SK-N-SH treated with all-trans-retinoic acid at 6 μM for 48 hours (cell line): ENCODE measurements at regions not wholly inside any gene's neighbourhood (a gene's known extent, or its start where the extent isn't known, plus 50 kb on each side); places are given as distances from the start of the nearest gene placed in this dataset.

ENCODE experiments used
- ATAC-seq: fragments of 200-7000 bp; cut with Tn5 transposase; 3 replicates; pipeline ENCODE4 v1.9.1; 2020; ENCODE audit warnings: mild to moderate bottlenecking, moderate library complexity
- ARNTL ChIP-seq: fragments of 450-650 bp; formaldehyde crosslinking; IDR thresholded peaks from 2 replicates; pipeline ENCODE4 v1.5.0; 2020; ENCODE audit warnings: low read depth, mild to moderate bottlenecking, moderate library complexity, borderline replicate concordance
- BACH2 ChIP-seq: fragments of 250-450 bp; sonication (Bioruptor Pico); IDR thresholded peaks from 2 replicates; pipeline ENCODE4 v1.9.0; 2021; ENCODE audit warnings: mild to moderate bottlenecking, borderline replicate concordance
- CSDC2 ChIP-seq: fragments of 250-450 bp; sonication (Bioruptor Pico); IDR thresholded peaks from 2 replicates; pipeline ENCODE4 v1.5.0; 2020; ENCODE audit warnings: mild to moderate bottlenecking, moderate library complexity
- GLIS3 ChIP-seq: fragments of 250-450 bp; sonication (Bioruptor Pico); IDR thresholded peaks from 2 replicates; pipeline ENCODE4 v1.5.0; 2020; ENCODE audit warnings: mild to moderate bottlenecking, moderate library complexity
- ISL1 ChIP-seq: fragments of 250-450 bp; sonication (Bioruptor Pico); IDR thresholded peaks from 2 replicates; pipeline ENCODE4 v2.1.2; 2022; ENCODE audit warnings: mild to moderate bottlenecking, moderate library complexity
- OSR1 ChIP-seq: fragments of 250-450 bp; sonication (Bioruptor Pico); IDR thresholded peaks from 2 replicates; pipeline ENCODE4 v1.8.0; 2022; ENCODE audit warnings: moderate library complexity, mild to moderate bottlenecking, inconsistent platforms
- PPARA ChIP-seq: fragments of 250-450 bp; sonication (Bioruptor Pico); IDR thresholded peaks from 2 replicates; pipeline ENCODE4 v1.5.0; 2020; ENCODE audit warnings: mild to moderate bottlenecking, borderline replicate concordance
- RARB ChIP-seq: fragments of 250-450 bp; sonication (Bioruptor Pico); IDR thresholded peaks from 2 replicates; pipeline ENCODE4 v1.8.0; 2021; ENCODE audit warnings: mild to moderate bottlenecking, moderate library complexity
- SNAI2 ChIP-seq: fragments of 250-450 bp; sonication (Bioruptor Pico); IDR thresholded peaks from 2 replicates; pipeline ENCODE4 v1.5.0; 2020; ENCODE audit warnings: mild to moderate bottlenecking, moderate library complexity
- TOX ChIP-seq: fragments of 250-450 bp; sonication (Bioruptor Pico); IDR thresholded peaks from 2 replicates; pipeline ENCODE4 v1.8.0; 2021; ENCODE audit warnings: mild to moderate bottlenecking, moderate library complexity, borderline replicate concordance
- ZC3H10 ChIP-seq: fragments of 250-450 bp; sonication (Bioruptor Pico); IDR thresholded peaks from 2 replicates; pipeline ENCODE4 v1.5.1; 2021; ENCODE audit warnings: mild to moderate bottlenecking, moderate library complexity
- ZFP3 ChIP-seq: fragments of 250-450 bp; sonication (Bioruptor Pico); IDR thresholded peaks from 2 replicates; pipeline ENCODE4 v1.5.0; 2020; ENCODE audit warnings: mild to moderate bottlenecking, moderate library complexity
- ZFP30 ChIP-seq: fragments of 450-650 bp; formaldehyde crosslinking; IDR thresholded peaks from 2 replicates; pipeline ENCODE4 v1.5.0; 2022; ENCODE audit warnings: mild to moderate bottlenecking, moderate library complexity
- ZNF565 ChIP-seq: fragments of 450-650 bp; formaldehyde crosslinking; conservative IDR thresholded peaks from 2 replicates; pipeline ENCODE4 v1.5.0; 2020; ENCODE audit warnings: low read depth, mild to moderate bottlenecking, moderate library complexity
- ZNF70 ChIP-seq: fragments of 450-650 bp; formaldehyde crosslinking; IDR thresholded peaks from 2 replicates; pipeline ENCODE4 v1.5.0; 2020; ENCODE audit warnings: mild to moderate bottlenecking, moderate library complexity
- ZNF8 ChIP-seq: fragments of 450-650 bp; formaldehyde crosslinking; IDR thresholded peaks from 2 replicates; pipeline ENCODE4 v1.5.0; 2020; ENCODE audit warnings: mild to moderate bottlenecking, moderate library complexity
- TF ChIP-seq, protein P1 (sequence below): fragments of 250-450 bp; sonication (Bioruptor Pico); IDR thresholded peaks from 2 replicates; pipeline ENCODE4 v1.5.0; 2020; ENCODE audit warnings: mild to moderate bottlenecking, moderate library complexity
- TF ChIP-seq, protein P2 (sequence below): fragments of 250-450 bp; sonication (Bioruptor Pico); IDR thresholded peaks from 2 replicates; pipeline ENCODE4 v1.5.1; 2021; ENCODE audit warnings: mild to moderate bottlenecking, moderate library complexity
- TF ChIP-seq, protein P3 (sequence below): fragments of 250-450 bp; sonication (Bioruptor Pico); IDR thresholded peaks from 2 replicates; pipeline ENCODE4 v1.8.0; 2021; ENCODE audit warnings: low read depth, mild to moderate bottlenecking, moderate library complexity, borderline replicate concordance
- TF ChIP-seq, protein P4 (sequence below): fragments of 250-450 bp; sonication (Bioruptor Pico); IDR thresholded peaks from 2 replicates; pipeline ENCODE4 v1.8.0; 2020; ENCODE audit warnings: mild to moderate bottlenecking, moderate library complexity, borderline replicate concordance
- TF ChIP-seq, protein P5 (sequence below): fragments of 250-450 bp; sonication (Bioruptor Pico); IDR thresholded peaks from 2 replicates; pipeline ENCODE4 v1.5.1; 2020; ENCODE audit warnings: low read depth, mild to moderate bottlenecking, moderate library complexity

DNA sequence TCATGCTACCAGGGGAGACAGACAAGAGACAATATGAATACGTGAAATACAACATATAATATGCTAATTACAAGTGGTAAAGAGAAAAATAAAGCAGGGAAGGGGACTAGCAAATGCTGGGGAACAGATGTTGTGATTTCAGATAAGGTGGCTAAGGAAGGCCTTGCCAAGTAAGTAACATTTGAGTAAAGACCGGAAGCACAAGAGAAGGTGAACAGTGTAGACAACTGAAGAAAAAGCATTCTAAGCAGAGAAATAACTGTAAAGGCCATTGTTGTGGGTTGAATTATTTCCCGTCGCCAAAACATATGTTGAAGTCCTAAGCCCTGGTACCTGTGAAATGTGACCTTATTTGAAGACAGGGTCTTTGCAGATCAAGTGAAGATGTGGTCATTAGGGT is 63.7 kb upstream of the EED start:
- TF ChIP-seq GLIS3 (CRISPR knock-in tag) (no peak), ZFP30 (CRISPR knock-in tag) (no peak), CSDC2 (CRISPR knock-in tag) (no peak), ZNF8 (no peak), OSR1 (CRISPR knock-in tag) (no peak)
- TF ChIP-seq, protein P1, sequence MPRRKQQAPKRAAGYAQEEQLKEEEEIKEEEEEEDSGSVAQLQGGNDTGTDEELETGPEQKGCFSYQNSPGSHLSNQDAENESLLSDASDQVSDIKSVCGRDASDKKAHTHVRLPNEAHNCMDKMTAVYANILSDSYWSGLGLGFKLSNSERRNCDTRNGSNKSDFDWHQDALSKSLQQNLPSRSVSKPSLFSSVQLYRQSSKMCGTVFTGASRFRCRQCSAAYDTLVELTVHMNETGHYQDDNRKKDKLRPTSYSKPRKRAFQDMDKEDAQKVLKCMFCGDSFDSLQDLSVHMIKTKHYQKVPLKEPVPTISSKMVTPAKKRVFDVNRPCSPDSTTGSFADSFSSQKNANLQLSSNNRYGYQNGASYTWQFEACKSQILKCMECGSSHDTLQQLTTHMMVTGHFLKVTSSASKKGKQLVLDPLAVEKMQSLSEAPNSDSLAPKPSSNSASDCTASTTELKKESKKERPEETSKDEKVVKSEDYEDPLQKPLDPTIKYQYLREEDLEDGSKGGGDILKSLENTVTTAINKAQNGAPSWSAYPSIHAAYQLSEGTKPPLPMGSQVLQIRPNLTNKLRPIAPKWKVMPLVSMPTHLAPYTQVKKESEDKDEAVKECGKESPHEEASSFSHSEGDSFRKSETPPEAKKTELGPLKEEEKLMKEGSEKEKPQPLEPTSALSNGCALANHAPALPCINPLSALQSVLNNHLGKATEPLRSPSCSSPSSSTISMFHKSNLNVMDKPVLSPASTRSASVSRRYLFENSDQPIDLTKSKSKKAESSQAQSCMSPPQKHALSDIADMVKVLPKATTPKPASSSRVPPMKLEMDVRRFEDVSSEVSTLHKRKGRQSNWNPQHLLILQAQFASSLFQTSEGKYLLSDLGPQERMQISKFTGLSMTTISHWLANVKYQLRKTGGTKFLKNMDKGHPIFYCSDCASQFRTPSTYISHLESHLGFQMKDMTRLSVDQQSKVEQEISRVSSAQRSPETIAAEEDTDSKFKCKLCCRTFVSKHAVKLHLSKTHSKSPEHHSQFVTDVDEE: no peak
- TF ChIP-seq, all 23 proteins: peak for 0
- no peak for ATAC-seq

DNA sequence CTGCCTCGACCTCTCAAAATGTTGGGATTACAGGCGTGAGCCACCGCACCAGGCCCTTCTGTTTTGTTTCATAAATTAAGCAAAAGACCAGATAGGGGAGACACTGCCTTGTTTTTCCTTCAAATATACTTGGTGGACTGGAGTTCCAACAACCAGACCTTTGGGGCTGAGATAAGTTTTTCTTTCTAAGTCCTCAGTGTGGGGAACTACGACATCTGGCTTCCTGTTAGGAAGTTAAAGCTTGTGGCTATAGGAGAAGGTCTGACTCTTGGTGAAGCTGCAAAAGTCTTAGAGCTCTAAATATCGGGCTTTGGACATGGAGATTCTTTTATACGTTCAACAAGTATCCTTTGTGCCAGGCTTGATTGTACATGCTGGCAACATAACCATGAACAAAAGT is 64.1 kb upstream of the EED start:
- no peak for ATAC-seq
- TF ChIP-seq, protein P2, sequence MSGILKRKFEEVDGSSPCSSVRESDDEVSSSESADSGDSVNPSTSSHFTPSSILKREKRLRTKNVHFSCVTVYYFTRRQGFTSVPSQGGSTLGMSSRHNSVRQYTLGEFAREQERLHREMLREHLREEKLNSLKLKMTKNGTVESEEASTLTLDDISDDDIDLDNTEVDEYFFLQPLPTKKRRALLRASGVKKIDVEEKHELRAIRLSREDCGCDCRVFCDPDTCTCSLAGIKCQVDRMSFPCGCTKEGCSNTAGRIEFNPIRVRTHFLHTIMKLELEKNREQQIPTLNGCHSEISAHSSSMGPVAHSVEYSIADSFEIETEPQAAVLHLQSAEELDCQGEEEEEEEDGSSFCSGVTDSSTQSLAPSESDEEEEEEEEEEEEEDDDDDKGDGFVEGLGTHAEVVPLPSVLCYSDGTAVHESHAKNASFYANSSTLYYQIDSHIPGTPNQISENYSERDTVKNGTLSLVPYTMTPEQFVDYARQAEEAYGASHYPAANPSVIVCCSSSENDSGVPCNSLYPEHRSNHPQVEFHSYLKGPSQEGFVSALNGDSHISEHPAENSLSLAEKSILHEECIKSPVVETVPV (CRISPR knock-in tag): no peak
- TF ChIP-seq, protein P3, sequence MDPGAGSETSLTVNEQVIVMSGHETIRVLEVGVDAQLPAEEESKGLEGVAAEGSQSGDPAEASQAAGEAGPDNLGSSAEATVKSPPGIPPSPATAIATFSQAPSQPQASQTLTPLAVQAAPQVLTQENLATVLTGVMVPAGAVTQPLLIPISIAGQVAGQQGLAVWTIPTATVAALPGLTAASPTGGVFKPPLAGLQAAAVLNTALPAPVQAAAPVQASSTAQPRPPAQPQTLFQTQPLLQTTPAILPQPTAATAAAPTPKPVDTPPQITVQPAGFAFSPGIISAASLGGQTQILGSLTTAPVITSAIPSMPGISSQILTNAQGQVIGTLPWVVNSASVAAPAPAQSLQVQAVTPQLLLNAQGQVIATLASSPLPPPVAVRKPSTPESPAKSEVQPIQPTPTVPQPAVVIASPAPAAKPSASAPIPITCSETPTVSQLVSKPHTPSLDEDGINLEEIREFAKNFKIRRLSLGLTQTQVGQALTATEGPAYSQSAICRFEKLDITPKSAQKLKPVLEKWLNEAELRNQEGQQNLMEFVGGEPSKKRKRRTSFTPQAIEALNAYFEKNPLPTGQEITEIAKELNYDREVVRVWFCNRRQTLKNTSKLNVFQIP (CRISPR knock-in tag): no peak
- no peak for TF ChIP-seq ISL1 (CRISPR knock-in tag)
- TF ChIP-seq, protein P4, sequence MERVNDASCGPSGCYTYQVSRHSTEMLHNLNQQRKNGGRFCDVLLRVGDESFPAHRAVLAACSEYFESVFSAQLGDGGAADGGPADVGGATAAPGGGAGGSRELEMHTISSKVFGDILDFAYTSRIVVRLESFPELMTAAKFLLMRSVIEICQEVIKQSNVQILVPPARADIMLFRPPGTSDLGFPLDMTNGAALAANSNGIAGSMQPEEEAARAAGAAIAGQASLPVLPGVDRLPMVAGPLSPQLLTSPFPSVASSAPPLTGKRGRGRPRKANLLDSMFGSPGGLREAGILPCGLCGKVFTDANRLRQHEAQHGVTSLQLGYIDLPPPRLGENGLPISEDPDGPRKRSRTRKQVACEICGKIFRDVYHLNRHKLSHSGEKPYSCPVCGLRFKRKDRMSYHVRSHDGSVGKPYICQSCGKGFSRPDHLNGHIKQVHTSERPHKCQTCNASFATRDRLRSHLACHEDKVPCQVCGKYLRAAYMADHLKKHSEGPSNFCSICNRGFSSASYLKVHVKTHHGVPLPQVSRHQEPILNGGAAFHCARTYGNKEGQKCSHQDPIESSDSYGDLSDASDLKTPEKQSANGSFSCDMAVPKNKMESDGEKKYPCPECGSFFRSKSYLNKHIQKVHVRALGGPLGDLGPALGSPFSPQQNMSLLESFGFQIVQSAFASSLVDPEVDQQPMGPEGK (CRISPR knock-in tag): no peak
- TF ChIP-seq ARNTL (CRISPR knock-in tag): no peak
- no peak for TF ChIP-seq RARB (CRISPR knock-in tag)
- TF ChIP-seq, protein P5, sequence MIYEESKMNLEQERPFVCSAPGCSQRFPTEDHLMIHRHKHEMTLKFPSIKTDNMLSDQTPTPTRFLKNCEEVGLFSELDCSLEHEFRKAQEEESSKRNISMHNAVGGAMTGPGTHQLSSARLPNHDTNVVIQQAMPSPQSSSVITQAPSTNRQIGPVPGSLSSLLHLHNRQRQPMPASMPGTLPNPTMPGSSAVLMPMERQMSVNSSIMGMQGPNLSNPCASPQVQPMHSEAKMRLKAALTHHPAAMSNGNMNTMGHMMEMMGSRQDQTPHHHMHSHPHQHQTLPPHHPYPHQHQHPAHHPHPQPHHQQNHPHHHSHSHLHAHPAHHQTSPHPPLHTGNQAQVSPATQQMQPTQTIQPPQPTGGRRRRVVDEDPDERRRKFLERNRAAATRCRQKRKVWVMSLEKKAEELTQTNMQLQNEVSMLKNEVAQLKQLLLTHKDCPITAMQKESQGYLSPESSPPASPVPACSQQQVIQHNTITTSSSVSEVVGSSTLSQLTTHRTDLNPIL (CRISPR knock-in tag): no peak
- TF ChIP-seq ZNF70: no peak
- TF ChIP-seq ZFP3 (CRISPR knock-in tag): no peak
- no peak for TF ChIP-seq ZFP30 (CRISPR knock-in tag)
- TF ChIP-seq PPARA (CRISPR knock-in tag): no peak
- no peak for TF ChIP-seq ZC3H10 (CRISPR knock-in tag)
- TF ChIP-seq OSR1 (CRISPR knock-in tag): no peak
- no peak for TF ChIP-seq TOX (CRISPR knock-in tag)
- no peak for TF ChIP-seq ZNF565 (CRISPR knock-in tag)
- TF ChIP-seq SNAI2 (CRISPR knock-in tag): no peak
- TF ChIP-seq CSDC2 (CRISPR knock-in tag): no peak
- TF ChIP-seq ZNF8: no peak

DNA sequence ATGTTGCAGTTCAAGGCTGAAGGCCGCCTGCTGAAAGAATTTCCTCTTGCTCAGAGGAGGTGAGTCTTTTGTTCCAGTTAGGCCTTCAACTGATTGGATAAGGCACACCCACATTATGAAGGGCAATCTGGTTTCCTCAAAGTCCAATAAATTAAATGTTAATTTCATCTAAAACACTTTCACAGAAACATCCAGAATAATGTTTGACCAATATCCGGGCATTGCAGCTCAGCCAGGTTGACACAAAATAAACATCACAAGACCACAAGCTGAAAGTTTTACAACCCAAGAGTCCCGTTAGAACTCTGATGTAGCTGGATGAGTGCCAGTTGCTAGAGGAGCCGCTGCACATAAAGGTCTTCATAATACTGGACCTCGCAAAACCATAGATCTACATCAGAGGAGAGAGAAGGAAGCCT is 64.9 kb upstream of the EED start:
- TF ChIP-seq ISL1 (CRISPR knock-in tag): no peak
- no peak for TF ChIP-seq GLIS3 (CRISPR knock-in tag)
- TF ChIP-seq ZFP30 (CRISPR knock-in tag): no peak
- no peak for TF ChIP-seq PPARA (CRISPR knock-in tag)
- TF ChIP-seq, protein P1: no peak
- TF ChIP-seq, protein P2 (CRISPR knock-in tag): no peak
- TF ChIP-seq, protein P5 (CRISPR knock-in tag): no peak
- no peak for TF ChIP-seq ZC3H10 (CRISPR knock-in tag)
- no peak for TF ChIP-seq ZFP3 (CRISPR knock-in tag)
- no peak for TF ChIP-seq ZNF565 (CRISPR knock-in tag)
- no peak for TF ChIP-seq SNAI2 (CRISPR knock-in tag)
- no peak for TF ChIP-seq CSDC2 (CRISPR knock-in tag)
- no peak for TF ChIP-seq ARNTL (CRISPR knock-in tag)
- TF ChIP-seq ZNF8: no peak
- TF ChIP-seq BACH2 (CRISPR knock-in tag): no peak
- TF ChIP-seq TOX (CRISPR knock-in tag): no peak
- no peak for ATAC-seq
